ENCODE measurements at regions not wholly inside any gene's neighbourhood (a gene's known extent, or its start where the extent isn't known, plus 50 kb on each side); places are given as distances from the start of the nearest gene placed in this dataset.

DNA sequence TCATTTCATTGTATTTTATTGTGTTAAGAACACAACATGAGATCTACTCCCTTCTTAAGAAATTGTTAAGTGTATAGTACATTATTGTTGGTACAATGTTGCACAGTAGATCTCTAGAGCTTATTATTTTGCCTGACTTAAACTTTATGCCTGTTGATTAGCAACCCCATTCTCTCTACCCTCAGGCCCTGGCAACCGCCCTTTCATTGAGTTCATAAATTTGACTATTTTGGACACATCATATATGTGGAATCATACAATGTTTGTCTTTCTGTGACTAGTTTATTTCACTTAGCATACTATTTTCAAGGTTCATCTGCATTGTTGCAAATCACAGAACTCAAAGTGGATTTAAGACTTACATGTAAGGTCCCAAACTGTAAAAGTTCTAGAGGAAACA is 222.1 kb downstream of the IL15 start:
- H3K4me1 ChIP-seq (replicated peaks; ENCODE audit: insufficient read depth): peaks cover 14% of the 10 kb centered on the region
- peaks cover 7% of the 10 kb centered on the region for H3F3A ChIP-seq (ENCODE audit: insufficient read depth, low read depth)
- H3K27me3 ChIP-seq (ENCODE audit: insufficient read depth, low read depth): no peaks in the 10 kb centered on the region
- ChIA-PET CTCF (no interaction called here), POLR2A (ENCODE audit: unreplicated experiment) (no interaction called here)
- no peaks in the 10 kb centered on the region for H3K79me2 ChIP-seq (ENCODE audit: low read depth)
- H3K9me2 ChIP-seq (ENCODE audit: insufficient read depth): no peaks in the 10 kb centered on the region
- H3K4me2 ChIP-seq: no peak overlapping the region
- H3K36me3 ChIP-seq (ENCODE audit: low read depth): no peaks in the 10 kb centered on the region
- intact Hi-C loops (cut with micrococcal nuclease; ENCODE audit: unreplicated experiment): no loop called here
- no peak overlapping the region for H3K4me3 ChIP-seq
- DNase-seq: no peak
- H2AFZ ChIP-seq: no peak overlapping the region
- H3K27ac ChIP-seq: no peak overlapping the region
- BruUV-seq (replicated peaks): no TSS peak
- peaks cover 3% of the 10 kb centered on the region; the same call in 1 of the 2 replicates for H3K9me3 ChIP-seq (ENCODE audit: insufficient read depth, low read depth)
- TF ChIP-seq EZH2 (IDR thresholded peaks at IDR 0.05; ENCODE audit: low read depth): no peak
- TF ChIP-seq, protein P1, sequence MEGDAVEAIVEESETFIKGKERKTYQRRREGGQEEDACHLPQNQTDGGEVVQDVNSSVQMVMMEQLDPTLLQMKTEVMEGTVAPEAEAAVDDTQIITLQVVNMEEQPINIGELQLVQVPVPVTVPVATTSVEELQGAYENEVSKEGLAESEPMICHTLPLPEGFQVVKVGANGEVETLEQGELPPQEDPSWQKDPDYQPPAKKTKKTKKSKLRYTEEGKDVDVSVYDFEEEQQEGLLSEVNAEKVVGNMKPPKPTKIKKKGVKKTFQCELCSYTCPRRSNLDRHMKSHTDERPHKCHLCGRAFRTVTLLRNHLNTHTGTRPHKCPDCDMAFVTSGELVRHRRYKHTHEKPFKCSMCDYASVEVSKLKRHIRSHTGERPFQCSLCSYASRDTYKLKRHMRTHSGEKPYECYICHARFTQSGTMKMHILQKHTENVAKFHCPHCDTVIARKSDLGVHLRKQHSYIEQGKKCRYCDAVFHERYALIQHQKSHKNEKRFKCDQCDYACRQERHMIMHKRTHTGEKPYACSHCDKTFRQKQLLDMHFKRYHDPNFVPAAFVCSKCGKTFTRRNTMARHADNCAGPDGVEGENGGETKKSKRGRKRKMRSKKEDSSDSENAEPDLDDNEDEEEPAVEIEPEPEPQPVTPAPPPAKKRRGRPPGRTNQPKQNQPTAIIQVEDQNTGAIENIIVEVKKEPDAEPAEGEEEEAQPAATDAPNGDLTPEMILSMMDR (conservative IDR thresholded peaks at IDR 0.05): no peak
- H4K20me1 ChIP-seq (ENCODE audit: insufficient read depth): no peaks in the 10 kb centered on the region

DNA sequence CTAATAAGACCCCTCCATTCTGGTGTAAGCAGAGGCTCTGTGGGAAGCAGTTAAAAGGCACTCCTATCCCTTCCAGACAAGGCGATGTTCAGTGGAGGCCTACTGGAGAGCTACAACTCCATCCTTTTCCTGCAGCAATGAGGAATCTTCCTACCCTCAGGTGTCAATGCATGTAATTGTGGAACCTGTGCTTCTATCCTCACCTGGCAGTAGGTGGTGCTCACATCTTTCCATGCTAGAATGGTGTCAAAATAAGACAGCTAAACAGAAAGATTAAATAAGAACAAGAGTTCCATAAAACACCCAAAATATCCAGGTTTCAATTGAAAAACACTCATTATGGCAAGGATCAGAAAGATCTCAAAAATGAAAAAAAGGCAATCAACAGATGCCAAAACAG is 224.6 kb downstream of the IL15 start:
- H4K20me1 ChIP-seq (ENCODE audit: insufficient read depth): no peaks in the 10 kb centered on the region
- no peaks in the 10 kb centered on the region for H3K4me1 ChIP-seq (replicated peaks; ENCODE audit: insufficient read depth)
- POLR2A ChIA-PET (ENCODE audit: unreplicated experiment): no interaction called here
- no peak overlapping the region for H3K4me2 ChIP-seq
- H3K9me3 ChIP-seq (ENCODE audit: insufficient read depth, low read depth): no peaks in the 10 kb centered on the region; the same call in 1 of the 2 replicates
- intact Hi-C loops (cut with micrococcal nuclease; ENCODE audit: unreplicated experiment): no loop called here
- H3K4me3 ChIP-seq: no peak overlapping the region
- no peaks in the 10 kb centered on the region for H3F3A ChIP-seq (ENCODE audit: insufficient read depth, low read depth)
- no peaks in the 10 kb centered on the region for H3K27me3 ChIP-seq (ENCODE audit: insufficient read depth, low read depth)
- no peak for TF ChIP-seq EZH2 (IDR thresholded peaks at IDR 0.05; ENCODE audit: low read depth)
- TF ChIP-seq, protein P1 (conservative IDR thresholded peaks at IDR 0.05): peak; percentile 52; the same call in 1 of the 2 replicates
- no peak overlapping the region for H2AFZ ChIP-seq
- no peaks in the 10 kb centered on the region for H3K36me3 ChIP-seq (ENCODE audit: low read depth)
- no peaks in the 10 kb centered on the region for H3K9me2 ChIP-seq (ENCODE audit: insufficient read depth)
- H3K27ac ChIP-seq: no peak overlapping the region
- DNase-seq: no peak
- CTCF ChIA-PET: no interaction called here
- BruUV-seq (replicated peaks): no TSS peak
- no peaks in the 10 kb centered on the region for H3K79me2 ChIP-seq (ENCODE audit: low read depth)

DNA sequence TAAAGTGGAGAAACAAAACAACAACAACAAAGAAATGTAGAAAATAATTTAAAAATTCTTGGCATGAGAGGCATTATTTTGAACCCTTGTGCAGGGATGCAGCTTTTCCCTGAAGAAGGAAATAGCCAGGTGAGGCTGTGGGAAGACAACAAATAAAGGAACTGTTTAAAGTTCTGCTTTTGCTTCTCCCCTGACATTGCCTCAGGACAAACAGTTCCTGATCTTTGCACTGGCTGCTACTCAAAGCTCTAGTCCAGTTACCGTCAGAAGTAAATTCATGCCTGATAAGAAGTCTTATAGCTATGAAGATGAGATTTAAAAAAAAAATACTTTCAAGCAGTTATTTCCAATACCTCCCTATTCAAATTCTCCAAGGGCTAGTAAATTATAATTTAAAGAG is 233.8 kb downstream of the IL15 start:
- CTCF ChIA-PET: no interaction called here
- Histone ChIP-seq H3F3A (ENCODE audit: insufficient read depth, low read depth) (no peaks in the 10 kb centered on the region), H3K4me1 (replicated peaks; ENCODE audit: insufficient read depth) (no peaks in the 10 kb centered on the region), H3K36me3 (ENCODE audit: low read depth) (no peaks in the 10 kb centered on the region), H2AFZ (no peak overlapping the region), H3K4me3 (no peak overlapping the region), H3K9me2 (ENCODE audit: insufficient read depth) (no peaks in the 10 kb centered on the region), H3K27me3 (ENCODE audit: insufficient read depth, low read depth) (no peaks in the 10 kb centered on the region), H3K27ac (no peak overlapping the region), H3K9me3 (ENCODE audit: insufficient read depth, low read depth) (no peaks in the 10 kb centered on the region), H3K79me2 (ENCODE audit: low read depth) (no peaks in the 10 kb centered on the region), H3K4me2 (no peak overlapping the region), H4K20me1 (ENCODE audit: insufficient read depth) (no peaks in the 10 kb centered on the region)
- POLR2A ChIA-PET (ENCODE audit: unreplicated experiment): no interaction called here
- no peak for TF ChIP-seq EZH2 (IDR thresholded peaks at IDR 0.05; ENCODE audit: low read depth)
- TF ChIP-seq, protein P1 (conservative IDR thresholded peaks at IDR 0.05): no peak
- intact Hi-C loops (cut with micrococcal nuclease; ENCODE audit: unreplicated experiment): no loop called here
- DNase-seq: no peak
- BruUV-seq (replicated peaks): no TSS peak
